H1 (cell line): ENCODE measurements at regions not wholly inside any gene's neighbourhood (a gene's known extent, or its start where the extent isn't known, plus 50 kb on each side); places are given as distances from the start of the nearest gene placed in this dataset.

Source experiments
- ASH2L ChIP-seq: fragments of 200-600, 300-600 bp; sonication (generic); IDR thresholded peaks from one replicate; pipeline ENCODE4 v1.7.1; 2017; ENCODE audit warnings: low read length
- CREB1 ChIP-seq: IDR thresholded peaks from 2 replicates; pipeline ENCODE4 v1.6.1; 2012; ENCODE audit warnings: inconsistent platforms
- EP300 ChIP-seq, 2 experiments: IDR thresholded peaks; 1 replicate in 1 of 2; 2 replicates in 1 of 2; pipeline ENCODE4 v1.6.1; 2011 to 2012; ENCODE audit warnings: low read depth in 2 of 2, low read length in 2 of 2, mild to moderate bottlenecking in 2 of 2, borderline replicate concordance in 1 of 2, inconsistent platforms in 1 of 2, moderate library complexity in 1 of 2
- EZH2 ChIP-seq: fragments of 200-600 bp; sonication (generic); IDR thresholded peaks from 2 replicates; pipeline ENCODE4 v1.7.1; 2012; ENCODE audit warnings: low read depth, mild to moderate bottlenecking, moderate library complexity, low read length, inconsistent platforms; ENCODE audit not compliant: severe bottlenecking
- HDAC2 ChIP-seq, 2 experiments: fragments of 300-600 bp in 1 of 2; sonication (generic) in 1 of 2; IDR thresholded peaks; 2 replicates each; pipeline ENCODE4 v1.6.1; 2011 to 2012; ENCODE audit warnings: low read depth in 2 of 2, low read length in 2 of 2, mild to moderate bottlenecking in 2 of 2, moderate library complexity in 2 of 2, borderline replicate concordance in 1 of 2, inconsistent platforms in 1 of 2
- KDM5A ChIP-seq: fragments of 200-600 bp; IDR thresholded peaks from 2 replicates; pipeline ENCODE4 v1.7.1; 2012; ENCODE audit warnings: mild to moderate bottlenecking, low read length, inconsistent platforms, mixed read lengths
- POLR2AphosphoS5 ChIP-seq: IDR thresholded peaks from 2 replicates; pipeline ENCODE4 v1.6.1; 2011; ENCODE audit warnings: low read depth, low read length
- RXRA ChIP-seq: IDR thresholded peaks from 2 replicates; pipeline ENCODE4 v1.6.1; 2011; ENCODE audit warnings: low read depth, mild to moderate bottlenecking, low read length, moderate library complexity; ENCODE audit not compliant: insufficient read depth
- SP1 ChIP-seq: IDR thresholded peaks from 2 replicates; pipeline ENCODE4 v1.6.1; 2011; ENCODE audit warnings: low read depth, low read length
- TAF1 ChIP-seq: IDR thresholded peaks from 2 replicates; pipeline ENCODE4 v1.6.1; 2011; ENCODE audit warnings: mild to moderate bottlenecking, low read depth, low read length

- TF ChIP-seq TAF1 = no peak
- TF ChIP-seq EZH2 = no peak
- no peak for TF ChIP-seq HDAC2 (IDR thresholded peaks at IDR 0.05; ENCODE audit: borderline replicate concordance in 1 of 2, low read depth in 2 of 2, low read length in 2 of 2)
- TF ChIP-seq CREB1 = no peak
- TF ChIP-seq POLR2AphosphoS5 = no peak
- no peak for TF ChIP-seq SP1
- no peak for TF ChIP-seq EP300 (IDR thresholded peaks at IDR 0.05; ENCODE audit: borderline replicate concordance in 1 of 2, low read depth in 2 of 2, low read length in 2 of 2)
- TF ChIP-seq RXRA = no peak
- TF ChIP-seq KDM5A = no peak
- TF ChIP-seq ASH2L = no peak
Measured at GRCh38 chr12:28776913-28777422, 372.1 kb upstream of the FAR2 start.
